HG02973 (cell line): ENCODE measurements at regions not wholly inside any gene's neighbourhood (a gene's known extent, or its start where the extent isn't known, plus 50 kb on each side); places are given as distances from the start of the nearest gene placed in this dataset.

Experiments used
- ATAC-seq: cut with Tn5 transposase; IDR thresholded peaks from one replicate; pipeline ENCODE4 v1.9.1; 2021; ENCODE audit warnings: moderate library complexity; ENCODE audit not compliant: unreplicated experiment

DNA sequence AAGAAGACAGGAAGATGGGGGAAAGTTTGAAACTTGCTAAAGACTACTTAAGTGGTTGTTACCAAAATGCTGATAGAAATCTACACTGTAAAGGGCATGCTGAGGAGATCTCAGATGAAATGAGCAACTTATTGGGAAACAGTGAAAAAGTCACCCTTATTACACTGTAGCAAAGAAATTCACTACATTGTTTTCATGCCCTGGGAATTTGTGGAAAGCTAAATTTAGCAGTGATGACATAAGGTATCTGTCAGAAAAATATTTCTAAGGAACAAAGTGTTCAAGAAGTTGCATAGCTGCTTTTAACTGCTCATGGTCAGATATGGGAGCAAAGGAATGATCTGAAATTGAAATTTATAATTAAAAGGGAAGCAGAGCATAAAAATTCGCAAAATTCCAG, 702.4 kb upstream of the LRRC4C start:
- no peak for ATAC-seq

DNA sequence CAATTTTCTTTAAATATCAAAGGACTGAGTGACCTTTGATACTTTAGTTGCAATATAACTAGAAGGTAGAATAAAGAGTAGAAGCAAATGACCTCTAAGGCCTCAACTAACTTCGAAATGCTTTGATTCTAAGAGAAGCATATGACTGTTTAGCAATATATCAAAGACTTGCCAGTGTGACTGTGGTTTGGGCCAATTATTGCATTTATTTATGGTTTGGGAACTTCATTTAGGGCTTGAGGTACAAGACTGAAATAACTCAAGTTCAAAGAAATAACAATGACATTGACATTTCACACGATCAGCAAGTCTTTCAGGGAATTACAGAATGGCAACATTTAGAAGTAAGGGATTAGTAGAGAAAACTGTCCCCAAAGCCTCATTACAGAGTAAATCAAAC, 709.7 kb upstream of the LRRC4C start:
- no peak for ATAC-seq

DNA sequence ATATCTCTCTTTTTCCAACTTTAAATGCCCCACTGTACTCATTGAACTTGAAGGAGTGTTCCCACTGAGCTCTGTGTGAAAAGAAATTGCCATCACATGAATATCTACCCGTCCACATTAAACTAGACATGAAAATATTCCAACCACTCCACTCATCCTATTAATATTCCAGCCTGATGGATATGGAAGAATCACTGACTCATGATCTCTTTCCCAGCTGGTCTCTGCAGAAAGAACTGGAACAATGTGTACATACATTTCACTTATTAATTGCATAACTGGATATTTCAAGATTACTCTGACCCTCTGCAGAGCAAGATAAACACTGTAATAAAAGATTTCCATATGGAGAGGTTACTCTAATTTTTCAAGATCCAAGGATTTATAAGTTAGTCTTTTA, 711.1 kb upstream of the LRRC4C start:
- no peak for ATAC-seq

DNA sequence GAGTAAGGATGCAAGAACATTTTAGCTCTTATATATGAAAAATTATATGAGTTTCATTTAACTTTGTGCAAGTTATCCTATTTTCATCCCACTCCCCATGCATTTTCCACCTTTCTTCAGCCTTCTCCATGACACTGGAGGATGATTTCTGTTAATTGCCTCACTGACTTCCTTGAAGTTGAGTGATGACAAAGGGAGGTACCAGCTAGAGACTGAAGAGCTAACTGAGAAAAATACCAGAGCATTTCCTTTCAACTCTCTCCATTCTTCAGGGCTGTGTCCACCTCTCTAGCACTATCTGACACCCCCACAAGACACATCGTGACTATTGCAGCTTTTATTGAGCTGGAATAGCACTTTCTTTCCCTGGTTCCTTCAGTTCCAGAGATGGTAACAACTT, 711.6 kb upstream of the LRRC4C start:
- ATAC-seq, result no peak

DNA sequence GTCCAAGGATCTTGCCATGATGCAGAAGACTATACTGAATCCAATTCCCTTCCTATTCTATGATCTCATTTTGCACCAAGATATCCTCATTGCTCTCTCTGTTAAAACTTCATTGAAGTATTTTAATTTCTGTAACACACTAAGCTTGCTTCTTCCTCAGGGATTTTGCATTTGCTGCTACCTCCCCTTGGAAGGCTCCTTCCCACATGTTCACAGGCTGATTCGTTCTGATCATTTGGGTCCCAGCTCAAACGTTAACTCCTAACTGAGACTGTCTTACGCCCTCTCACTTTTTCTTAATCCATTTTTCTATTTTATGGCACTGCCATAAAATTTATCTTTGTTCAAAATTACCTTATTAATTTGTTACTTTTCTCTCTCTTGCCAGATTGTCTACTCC, 713.0 kb upstream of the LRRC4C start:
- no peak for ATAC-seq

DNA sequence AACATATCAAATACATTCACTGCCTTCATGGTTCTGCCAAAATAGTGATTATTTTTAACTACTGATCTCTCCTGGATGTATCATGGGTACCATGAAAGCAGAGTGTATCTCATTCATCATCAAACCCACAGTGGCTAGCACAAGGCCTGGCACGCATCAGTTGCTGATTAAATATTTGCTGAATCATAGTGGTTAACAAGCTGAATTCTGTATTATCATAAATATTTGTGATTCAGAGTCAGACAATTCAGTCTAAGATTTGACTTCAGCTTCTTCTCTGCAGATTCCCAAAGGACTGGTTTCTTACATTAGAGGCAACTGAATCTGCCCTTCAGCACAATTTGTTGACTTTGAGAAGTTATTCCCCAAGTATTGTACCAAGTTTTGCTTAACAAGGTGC, 715.8 kb upstream of the LRRC4C start:
- ATAC-seq, result no peak

DNA sequence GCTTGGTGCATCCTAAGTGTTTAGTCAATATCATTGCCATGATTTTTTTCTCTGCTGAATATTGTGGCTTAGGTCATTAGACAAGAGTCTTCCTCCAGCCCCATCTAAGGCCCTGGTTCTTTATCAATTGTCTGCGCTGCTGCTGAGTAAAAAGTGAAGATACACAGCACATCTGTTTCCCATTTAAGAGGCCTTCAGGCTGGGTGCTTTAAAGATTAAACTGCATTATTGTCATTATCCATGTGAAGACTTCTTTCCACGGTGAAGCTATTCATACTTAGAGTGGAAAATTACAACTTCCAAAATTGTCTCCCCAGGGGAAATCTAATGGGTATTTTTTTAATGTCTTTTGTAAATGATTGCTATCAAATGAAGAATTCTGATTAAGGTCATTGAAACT, 719.8 kb upstream of the LRRC4C start:
- no peak for ATAC-seq

DNA sequence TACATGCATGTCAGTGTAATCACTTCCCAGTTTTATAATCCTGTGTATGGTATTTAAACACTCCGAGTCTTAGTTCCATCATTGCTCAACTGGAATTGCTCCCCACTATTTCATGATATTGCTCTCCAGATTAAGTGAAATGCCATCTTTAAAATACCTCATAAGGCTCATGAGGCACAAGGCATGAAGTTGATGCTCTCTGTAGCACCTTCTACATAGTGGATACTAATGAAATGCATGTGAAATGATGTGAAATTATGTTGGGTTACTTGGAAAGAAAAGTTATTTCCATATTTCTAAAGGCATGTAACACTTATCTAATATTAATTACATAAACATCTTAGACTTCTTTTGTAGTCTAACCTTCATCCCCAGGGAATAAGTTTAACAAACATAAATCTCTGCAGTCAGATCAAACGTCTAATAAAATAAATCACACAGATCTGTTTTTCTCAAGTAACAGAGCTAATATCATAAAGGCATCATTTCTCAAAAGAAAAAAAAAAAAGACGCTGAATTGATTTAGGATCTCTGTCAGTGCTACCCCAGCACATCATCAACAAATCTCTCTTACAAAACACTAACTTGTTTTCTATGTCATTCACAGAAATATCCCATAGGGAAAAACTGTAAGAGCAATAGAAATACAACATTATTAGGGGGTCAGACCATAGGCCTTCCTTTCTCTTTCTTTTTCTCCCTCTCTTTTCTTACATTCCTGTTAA, 736.0 kb upstream of the LRRC4C start:
- ATAC-seq, result no peak

DNA sequence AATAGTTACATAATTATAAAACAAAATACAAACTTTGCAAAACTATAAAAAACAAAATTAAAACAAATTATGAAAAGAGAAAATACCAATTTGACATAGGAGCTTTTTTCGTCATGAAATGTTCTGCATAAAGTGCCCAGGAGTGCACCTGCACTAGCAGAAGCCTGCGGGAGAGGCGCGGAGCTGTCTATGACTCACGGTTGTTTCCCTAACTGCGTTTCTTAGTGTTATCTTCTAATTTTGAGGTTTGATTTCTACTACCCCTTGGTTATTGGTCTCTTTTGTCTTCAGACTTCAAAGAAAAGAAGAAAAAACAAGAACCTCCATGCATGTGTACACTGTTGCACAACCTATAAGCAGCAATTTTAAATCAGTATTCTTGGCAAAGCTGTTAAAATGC, 740.9 kb upstream of the LRRC4C start:
- no peak for ATAC-seq

DNA sequence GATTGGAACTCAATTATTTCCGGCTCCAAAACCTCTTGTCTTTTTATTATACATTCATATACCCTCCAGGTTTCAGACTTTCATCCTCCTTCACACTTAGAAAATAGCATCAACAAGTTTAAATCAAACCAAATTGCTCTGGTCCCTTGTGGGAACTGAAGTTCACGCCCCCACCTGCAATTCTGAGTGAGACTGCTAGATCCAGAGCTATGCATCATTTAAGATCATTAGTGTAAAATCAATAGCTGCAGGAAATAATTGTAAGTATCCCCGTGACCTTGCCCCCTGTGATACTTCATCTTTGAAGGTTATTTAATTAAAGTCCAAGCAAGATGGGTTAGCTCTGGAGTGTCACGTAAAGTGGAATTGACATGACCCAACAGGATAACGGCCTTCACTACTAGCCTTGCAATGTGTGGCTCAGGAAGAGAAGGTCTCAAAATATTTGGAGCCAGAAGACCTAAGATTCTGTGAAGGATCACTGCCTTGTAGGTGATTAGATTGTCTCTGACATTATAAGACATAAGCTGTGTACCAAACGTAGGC, 742.2 kb upstream of the LRRC4C start:
- no peak for ATAC-seq

DNA sequence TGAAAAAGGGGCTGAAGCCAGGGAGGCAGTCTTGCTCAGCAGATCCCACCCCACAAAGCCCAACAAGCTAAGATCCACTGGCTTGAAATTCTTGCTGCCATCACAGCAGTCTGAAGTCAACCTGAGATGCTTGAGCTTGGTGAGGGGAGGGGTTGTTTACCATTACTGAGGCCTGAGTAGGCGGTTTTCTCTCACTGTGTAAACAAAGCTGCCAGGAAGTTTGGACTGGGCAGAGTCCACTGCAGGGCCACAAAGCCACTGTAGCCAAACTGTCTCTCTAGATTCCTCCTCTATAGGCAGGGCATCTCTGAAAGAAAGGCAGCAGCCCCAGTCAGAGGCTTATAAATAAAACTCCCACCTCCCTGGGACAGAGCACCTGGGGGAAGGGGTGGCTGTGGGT, 746.1 kb upstream of the LRRC4C start:
- no peak for ATAC-seq

DNA sequence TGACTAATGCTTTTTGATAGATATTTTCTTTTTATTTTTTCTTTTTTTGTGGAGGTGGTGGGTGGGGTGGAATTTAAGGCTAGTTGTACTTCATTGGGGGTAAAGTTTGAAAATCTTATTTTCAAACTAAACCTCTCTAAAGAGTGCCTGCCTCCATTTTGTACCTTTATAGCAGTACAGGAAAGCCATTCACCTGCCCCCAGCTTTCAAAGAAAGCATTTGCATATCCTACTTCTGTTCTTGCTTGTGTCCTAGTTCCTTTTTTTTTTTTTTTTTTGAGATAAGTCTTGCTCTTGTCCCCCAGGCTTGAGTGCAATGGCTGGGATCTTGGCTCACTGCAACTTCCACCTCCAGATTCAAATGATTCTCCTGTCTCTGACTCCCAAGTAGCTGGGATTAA, 766.2 kb upstream of the LRRC4C start:
- no peak for ATAC-seq

DNA sequence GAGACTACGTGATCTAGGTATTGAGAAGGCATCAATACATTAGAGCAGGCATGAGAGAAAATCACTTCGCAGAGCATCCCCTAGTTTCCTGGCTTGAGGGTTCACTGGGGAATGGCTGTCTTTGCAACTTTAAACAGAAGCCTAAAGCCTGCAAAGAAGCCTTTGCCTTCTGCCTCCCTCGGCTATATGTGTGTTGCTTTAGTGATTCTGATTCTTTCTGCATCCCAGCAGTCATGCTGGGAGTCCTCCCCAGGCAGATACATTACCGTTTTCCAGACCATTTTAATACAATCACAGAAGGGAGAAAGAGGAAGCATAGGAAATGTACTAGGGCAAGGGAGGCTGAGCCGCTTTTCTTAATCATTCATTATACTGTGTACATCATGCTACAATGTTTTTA, 773.2 kb upstream of the LRRC4C start:
- no peak for ATAC-seq

DNA sequence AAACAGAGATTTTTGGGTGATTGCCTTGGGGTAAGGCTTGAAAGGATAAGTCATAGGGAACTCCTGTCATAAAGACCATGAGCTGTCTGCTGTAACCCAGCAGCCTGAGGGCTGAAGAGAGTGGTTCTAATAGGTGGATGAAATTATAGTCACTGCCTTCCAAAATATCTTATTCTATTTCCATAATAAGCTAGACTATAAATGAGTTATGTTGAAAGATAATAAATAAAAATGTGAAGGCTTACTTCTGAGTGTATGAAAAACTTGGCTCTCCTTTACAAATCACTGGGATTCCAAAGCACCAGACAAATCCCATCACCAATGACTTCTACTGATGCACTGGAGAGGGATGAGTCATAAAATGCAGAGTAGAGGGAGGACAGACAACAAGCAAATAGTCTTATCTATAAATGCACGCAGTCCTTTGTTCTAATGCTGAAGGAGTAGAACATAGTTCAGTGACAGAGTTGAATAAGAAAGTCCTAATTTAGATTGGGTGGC, 775.0 kb upstream of the LRRC4C start:
- ATAC-seq, result no peak

DNA sequence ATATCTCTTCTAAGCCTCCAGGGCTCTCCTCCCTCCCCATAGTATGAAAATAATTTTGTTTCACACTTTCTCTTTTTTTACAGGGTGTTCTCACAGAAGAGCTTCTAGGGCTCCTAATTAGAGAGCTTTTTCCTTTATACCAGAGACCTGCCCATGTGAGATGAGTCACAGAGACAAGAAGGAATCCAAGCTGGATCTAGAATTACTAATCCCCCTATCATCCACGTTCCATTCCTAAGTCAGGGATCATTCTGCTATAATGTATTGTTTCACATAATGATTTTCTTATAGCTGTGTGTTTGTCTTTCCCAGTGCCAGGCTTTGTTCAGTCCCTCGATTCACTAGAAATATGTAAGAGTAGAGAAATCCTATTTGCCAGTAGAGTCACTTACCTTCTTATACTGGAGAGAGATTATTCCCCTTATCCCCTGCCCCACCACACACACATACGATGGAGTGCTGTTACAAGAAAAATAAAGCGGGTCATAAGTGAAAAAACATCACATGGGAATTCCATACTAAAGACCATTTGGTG, 778.3 kb upstream of the LRRC4C start:
- ATAC-seq, result no peak

DNA sequence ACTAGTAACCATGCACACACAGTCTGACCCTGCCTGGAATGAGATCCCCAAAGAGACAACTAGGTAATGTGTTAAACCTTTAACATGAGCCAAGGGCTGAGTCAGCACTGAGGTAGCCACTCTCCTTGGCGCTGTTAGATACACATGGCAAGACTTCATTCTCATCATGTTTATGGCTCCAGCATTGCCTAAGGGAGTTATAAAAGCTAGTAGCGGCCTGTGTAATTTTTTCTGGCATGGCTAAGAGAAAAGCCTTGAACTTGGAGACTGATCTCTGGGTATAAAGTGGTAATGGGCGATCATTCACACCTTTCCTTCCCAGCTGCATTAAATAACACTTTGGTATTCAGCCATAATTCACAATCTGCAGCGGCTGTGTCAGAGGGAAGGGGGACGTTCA, 779.7 kb upstream of the LRRC4C start:
- ATAC-seq, result no peak

DNA sequence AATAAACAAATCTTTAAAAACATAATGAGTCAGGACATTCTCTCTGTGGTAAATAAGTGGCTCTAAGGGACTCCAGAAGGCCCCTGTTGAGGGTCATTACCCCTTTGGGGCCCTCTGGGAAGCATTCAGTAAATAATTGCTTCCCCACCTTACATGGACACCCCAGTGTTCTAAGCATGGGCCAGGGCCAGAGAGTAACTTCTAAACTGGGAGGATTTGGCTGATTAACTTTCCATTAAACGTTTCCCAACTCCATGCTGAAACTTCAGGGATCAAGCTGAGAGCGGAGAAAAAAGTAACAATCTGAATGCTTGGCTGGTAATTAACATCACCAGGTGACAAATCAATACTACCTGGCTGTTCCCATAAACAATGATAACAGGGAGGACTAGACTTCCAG, 783.9 kb upstream of the LRRC4C start:
- ATAC-seq, result no peak

DNA sequence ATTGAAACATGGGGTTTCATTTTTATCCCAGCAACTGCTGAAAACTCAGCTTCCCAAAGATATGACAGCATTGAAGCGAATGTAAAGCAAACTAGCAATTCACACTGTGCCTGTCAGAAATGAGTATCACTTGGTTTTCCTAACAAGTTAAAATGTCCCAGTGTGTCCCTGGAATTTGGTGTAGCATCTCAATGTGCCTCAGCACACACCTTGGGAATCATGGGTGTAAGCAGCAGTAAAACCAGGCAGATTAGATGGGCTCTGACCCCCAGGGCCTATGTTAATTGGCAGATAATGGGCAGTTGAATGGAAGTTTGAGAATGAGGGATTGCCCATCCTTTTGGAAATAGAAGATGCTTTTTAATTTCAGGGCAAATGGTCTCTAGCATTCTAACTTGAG, 784.9 kb upstream of the LRRC4C start:
- no peak for ATAC-seq

DNA sequence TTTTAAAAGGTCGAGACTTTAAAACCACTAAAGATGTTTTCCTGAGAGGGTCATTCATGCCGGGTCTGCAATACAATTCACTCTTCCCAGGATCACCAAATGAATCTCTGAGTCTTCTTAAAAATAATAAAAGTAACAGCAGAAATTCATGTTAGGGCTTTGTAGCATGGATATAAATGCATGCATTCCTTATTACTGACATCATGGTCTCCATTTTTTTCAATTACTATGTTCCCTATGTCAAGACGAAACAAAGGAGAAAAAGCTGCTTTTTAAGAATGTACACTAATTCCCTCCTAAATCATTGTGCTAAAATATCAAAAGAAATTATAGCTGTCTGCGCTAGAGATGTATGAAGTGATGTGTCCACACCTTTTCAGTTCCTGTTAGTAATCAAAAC, 789.9 kb upstream of the LRRC4C start:
- ATAC-seq, result no peak

DNA sequence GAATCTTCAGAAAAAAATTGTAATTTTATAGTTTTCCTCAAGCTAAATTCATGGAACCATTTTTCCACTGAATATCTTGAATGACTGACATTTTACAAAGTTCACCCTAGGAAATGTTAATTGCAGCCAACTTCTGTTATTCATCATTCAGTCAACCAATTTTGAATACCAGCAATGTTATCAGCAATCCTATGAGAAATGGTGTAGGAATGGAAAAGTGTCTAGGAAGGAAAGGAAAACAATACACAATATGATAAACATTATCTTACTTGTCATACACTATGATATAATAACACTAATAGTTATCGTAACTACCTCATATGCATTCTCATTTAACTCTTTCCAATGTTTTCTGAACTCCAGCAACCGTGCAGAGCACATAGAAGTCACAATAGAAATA, 790.5 kb upstream of the LRRC4C start:
- ATAC-seq, result no peak

DNA sequence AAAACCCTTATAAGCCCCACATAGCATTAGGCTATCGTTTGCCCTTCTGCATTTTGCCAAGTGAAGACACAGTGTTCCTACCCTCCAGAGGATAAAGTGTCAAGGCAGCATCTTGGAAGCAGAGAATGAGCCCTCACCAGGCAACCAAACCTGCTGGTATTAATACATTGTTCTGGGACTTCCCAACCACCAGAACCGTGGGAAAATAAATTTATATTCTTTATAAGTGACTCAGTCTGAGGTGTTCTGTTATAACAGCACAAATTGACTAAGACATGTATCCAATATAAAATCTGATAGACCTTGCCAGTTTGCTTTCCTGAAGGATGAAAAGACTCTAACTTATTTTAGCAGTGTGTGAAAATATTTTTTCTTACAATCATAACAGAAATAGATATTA, 792.5 kb upstream of the LRRC4C start:
- no peak for ATAC-seq

DNA sequence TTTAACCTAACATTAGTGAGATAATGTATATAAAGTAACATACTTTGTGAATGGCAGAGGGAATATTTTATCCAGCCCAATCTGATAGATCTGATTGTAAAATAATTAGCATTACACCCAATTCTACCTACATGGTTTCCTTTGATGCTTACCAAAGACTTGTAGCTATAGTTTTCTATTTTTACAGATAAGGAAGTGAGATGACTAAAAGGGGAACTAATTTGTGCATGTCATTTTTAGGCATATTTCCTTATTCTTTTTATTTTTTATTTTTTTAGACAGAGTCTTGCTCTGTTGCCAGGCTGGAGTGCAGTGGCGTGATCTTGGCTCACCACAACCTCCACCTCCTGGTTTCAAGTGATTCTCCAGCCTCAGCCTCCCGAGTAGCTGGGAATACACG, 793.7 kb upstream of the LRRC4C start:
- no peak for ATAC-seq

DNA sequence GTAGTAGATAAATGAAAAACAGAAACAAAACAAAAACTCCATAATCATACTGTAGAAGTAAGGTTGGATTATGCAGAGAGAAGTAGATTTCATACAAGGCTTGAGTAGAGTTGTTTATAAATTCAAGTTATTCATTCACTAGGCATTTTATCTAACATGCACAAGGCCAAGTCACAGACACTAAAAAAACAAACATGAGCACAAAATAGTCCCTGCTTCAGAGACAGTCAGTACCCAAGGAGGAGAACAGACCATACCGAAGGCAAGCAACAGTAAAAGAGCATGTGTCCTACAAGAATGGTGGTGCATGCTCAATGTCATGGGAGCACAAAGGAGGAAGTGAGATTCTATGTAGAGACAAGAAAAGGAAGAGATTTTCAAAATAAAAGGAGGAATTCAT, 796.5 kb upstream of the LRRC4C start:
- no peak for ATAC-seq
